HG03139 (cell line): ENCODE measurements at regions not wholly inside any gene's neighbourhood (a gene's known extent, or its start where the extent isn't known, plus 50 kb on each side); places are given as distances from the start of the nearest gene placed in this dataset.
"Not testable (repeated sequence)": the region's sequence is repeated elsewhere in the genome, so short reads cannot be mapped to it uniquely, and the experiment has no call there.

Experiments
- ATAC-seq: cut with Tn5 transposase; IDR thresholded peaks from one replicate; pipeline ENCODE4 v1.9.1; 2021; ENCODE audit not compliant: unreplicated experiment

- no peak for ATAC-seq
These were observed 92.3 kb upstream of the ANKRD10 start for GRCh38 chr13:111007209-111007608.

GRCh38 chr13:111006506-111007031, 91.7 kb upstream of the ANKRD10 start:
- no peak for ATAC-seq

- ATAC-seq: no peak
These were observed 91.1 kb upstream of the ANKRD10 start for GRCh38 chr13:111005808-111006505.

DNA sequence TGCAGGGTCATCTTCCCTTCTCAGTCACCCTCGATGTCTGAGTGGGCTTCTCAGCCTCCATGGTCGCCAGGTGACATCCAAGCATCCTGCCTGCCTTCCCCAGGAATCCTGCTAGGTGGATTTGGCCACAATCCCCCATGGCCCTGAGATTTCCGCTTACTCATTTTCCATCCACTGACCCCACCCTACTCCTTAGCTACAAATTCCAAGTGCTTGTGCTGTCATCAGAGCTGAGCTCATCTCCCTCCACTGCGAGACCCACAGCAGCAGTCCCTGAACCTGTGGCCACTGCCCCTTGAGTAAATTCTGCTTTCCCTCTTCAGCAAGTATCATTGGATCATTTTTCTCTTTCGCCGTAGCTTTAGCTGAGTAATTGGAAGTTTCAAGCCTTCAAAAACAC, 90.5 kb upstream of the ANKRD10 start:
- no peak for ATAC-seq

DNA sequence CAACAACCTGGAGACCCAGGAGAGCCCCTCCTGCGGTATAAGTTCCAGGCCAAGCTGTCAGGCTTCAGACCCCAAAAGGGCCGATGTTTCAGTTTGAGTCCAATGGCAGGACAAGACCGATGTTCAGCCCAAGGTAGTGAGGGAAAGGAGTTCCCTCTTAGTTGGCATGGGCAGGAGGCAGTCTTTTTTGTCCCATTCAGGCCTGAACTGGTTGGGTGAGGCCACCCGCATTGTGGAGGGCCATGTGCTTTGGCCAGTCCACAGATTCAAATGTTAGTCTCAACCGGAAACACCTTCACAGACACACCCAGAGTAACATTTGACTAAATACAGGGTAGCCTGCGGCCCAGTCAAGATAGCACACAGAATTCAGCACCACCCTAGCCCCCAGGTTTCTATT, 89.6 kb upstream of the ANKRD10 start:
- ATAC-seq: no peak

DNA sequence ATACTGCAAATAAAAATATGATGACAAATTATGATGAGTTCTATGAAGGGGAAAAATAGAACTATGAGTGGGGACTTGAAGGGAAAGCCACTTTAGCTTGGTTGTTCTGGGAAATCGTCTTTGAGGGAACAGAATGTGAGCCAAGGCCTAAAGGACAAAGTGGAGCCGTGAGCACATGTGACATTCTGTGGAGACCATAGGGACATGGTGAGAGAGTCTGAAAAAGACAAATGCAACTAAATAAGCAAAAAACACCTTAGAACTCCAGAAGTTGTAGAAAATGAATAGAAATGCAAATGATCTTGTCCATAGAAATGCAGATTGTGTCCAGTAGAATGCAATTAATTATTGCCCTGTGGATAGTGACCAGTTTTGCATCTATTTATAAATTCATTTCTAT, 86.8 kb upstream of the ANKRD10 start:
- no peak for ATAC-seq

DNA sequence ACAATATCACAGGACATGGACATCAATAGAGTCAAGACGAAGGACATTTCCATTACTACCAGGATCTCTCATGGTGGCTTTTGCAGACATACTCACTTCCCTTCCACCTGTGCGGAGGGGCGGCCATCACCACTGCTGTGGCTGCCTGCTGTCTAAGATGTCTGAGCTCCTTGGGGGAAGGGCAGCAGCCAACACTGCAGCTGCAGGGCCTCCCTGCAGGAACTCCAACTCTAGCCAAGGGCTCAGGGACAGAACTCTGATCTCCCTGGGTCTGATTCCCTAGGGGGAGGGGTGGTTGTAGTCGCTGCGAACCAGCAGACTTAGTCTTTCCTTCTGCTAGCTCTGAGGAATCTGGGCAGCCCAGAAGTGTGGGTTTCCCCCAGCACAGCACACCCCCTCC, 78.9 kb upstream of the ANKRD10 start:
- ATAC-seq: no peak

- ATAC-seq: no peak
These were observed 77.2 kb upstream of the ANKRD10 start for GRCh38 chr13:110991991-110992508.

DNA sequence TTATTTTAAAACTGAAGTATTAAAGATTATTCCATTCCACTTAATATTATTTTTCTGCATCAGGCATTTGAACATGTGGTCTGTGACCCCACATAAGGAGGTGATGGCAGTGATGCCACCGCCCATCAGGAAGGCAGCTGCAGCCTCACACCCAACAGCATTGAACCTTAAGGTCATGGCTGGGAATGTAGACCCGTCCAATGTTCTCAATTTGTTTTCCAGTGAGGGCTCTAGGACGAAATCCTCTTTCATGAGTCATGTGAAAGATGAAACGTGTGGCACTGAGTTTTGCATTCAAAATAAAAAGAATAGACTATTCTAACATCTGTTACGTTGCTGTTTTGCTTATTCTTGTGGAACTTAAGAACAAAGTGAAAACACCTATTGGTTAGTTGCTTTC, 74.5 kb upstream of the ANKRD10 start:
- no peak for ATAC-seq

DNA sequence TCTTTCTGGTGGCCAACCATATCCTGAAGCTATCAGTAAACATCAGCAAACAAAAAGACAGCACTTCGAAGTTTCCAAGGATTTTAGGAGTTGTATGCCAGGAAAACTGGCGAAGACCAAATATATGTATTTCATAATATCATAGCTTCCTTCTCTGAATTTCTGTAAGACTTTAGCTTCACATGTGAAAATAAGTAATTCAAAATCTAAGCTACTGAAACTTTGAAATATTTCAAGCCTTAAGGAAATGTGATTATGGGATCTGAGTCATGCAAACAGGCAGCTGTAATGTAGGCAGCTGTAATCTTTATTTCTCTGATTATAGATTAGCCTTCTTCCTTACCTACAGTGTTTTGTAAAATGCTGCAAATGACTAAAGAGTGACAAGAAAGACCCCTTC, 70.7 kb upstream of the ANKRD10 start:
- no peak for ATAC-seq

DNA sequence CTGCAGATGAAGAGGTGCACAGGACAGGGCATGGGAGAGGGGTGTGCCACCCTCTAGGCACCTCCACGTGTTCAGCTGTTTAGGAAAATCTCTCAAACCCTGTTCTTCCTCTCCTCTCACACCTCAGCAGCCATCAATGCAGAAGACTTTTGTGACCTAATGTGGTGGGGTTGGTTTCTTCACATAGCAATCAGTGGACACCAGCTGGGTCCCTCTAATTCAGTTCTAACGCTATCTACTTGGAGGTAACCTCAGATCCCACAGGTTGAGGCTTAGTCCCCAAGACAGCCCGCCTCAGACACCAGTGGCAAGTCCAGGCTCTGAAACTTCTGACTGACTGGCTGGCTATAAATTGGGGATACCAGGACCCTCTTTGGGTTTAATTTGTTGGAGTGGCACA, 69.9 kb upstream of the ANKRD10 start:
- no peak for ATAC-seq

DNA sequence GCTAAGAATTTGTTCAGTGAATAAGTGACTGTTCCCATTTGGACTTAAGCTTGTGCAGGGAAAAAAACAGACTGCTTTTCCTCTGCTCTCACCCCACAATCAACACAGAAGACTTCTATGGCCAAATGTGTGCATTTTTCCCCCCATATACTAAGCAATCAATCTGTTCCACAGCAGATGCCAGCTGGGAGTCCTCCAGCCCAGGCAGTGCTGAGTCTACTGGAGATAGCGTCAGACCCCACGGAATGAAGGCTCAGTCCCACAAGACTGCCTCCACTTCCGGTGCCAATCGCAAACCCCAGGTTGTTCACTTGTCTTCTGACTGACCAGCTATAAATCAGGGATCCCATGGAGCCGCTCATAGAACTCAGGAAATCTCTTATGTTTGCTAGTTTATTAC, 69.5 kb upstream of the ANKRD10 start:
- ATAC-seq: no peak

- ATAC-seq: no peak
These were observed 68.4 kb upstream of the ANKRD10 start for GRCh38 chr13:110983241-110983640.

GRCh38 chr13:110981379-110981778, 66.5 kb upstream of the ANKRD10 start:
- no peak for ATAC-seq

- ATAC-seq: no peak
These were observed 66.1 kb upstream of the ANKRD10 start for GRCh38 chr13:110980921-110981320.

DNA sequence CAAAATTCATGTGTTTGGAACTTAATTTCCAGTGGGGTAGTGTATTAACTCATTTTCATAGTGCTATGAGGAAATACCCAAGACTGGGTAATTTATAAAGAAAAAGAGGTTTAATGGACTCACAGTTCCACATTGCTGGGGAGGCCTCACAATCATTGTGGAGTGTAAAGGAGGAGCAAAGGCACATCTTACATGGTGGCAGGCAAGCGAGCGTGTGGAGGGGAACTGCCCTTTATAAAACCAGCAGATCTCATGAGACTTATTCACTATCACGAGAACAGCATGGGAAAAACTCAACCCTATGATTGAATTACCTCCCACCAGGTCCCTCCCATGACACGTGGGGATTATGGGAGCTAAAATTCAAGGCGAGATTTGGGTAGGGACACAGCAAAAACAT, 64.3 kb upstream of the ANKRD10 start:
- not testable (repeated sequence) for ATAC-seq

- no peak for ATAC-seq
These were observed 63.5 kb upstream of the ANKRD10 start for GRCh38 chr13:110978390-110978789.

DNA sequence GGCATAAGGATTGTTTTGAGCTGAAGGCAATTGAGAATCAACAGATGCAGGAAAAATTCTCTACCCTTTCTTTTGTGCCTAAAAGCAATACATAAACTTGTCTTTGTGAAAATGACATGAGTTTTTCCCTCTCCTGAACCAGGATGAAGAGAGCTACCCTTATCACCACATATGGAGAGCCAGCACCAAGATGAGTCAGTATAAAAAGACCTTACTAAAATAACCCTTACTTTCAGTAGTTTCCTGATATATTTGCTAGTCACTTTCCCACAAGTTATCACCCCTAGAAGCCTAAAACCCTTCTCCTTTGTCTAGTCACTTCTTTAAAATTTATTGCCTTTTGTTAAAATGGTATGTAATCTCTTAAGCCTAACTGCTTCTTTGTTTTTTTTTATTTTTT, 61.9 kb upstream of the ANKRD10 start:
- no peak for ATAC-seq

GRCh38 chr13:110973007-110973700, 58.3 kb upstream of the ANKRD10 start:
- no peak for ATAC-seq

- ATAC-seq: no peak
These were observed 56.6 kb upstream of the ANKRD10 start for GRCh38 chr13:110971486-110971885.

- not testable (repeated sequence) for ATAC-seq
These were observed 52.4 kb upstream of the ANKRD10 start for GRCh38 chr13:110967156-110967855.

- no peak for ATAC-seq
These were observed 50.9 kb upstream of the ANKRD10 start for GRCh38 chr13:110965755-110966134.
